ENCODE measurements at regions not wholly inside any gene's neighbourhood (a gene's known extent, or its start where the extent isn't known, plus 50 kb on each side); places are given as distances from the start of the nearest gene placed in this dataset.

- Histone ChIP-seq H3K4me1 (ENCODE audit: insufficient read depth) (no peaks in the 10 kb centered on the region), H3K79me2 (peaks cover 89% of the 10 kb centered on the region), H3K4me2 (no peak overlapping the region), H3K27me3 (no peaks in the 10 kb centered on the region), H4K20me1 (ENCODE audit: insufficient read depth, poor library complexity, severe bottlenecking) (peaks cover 55% of the 10 kb centered on the region), H3K27ac (no peak overlapping the region), H2AFZ (no peak overlapping the region), H3K4me3 (no peak overlapping the region), H3K9me3 (ENCODE audit: low read depth) (no peaks in the 10 kb centered on the region), H3K36me3 (replicated peaks; ENCODE audit: insufficient read depth, low read depth) (no peaks in the 10 kb centered on the region), H3K9me2 (replicated peaks; ENCODE audit: insufficient read depth) (no peaks in the 10 kb centered on the region)
- 83% methylated on average over 1 of the region's 1 CpG for WGBS (ENCODE audit: low lambda C conversion rate, missing lambda C conversion rate)
- TF ChIP-seq, protein P1, sequence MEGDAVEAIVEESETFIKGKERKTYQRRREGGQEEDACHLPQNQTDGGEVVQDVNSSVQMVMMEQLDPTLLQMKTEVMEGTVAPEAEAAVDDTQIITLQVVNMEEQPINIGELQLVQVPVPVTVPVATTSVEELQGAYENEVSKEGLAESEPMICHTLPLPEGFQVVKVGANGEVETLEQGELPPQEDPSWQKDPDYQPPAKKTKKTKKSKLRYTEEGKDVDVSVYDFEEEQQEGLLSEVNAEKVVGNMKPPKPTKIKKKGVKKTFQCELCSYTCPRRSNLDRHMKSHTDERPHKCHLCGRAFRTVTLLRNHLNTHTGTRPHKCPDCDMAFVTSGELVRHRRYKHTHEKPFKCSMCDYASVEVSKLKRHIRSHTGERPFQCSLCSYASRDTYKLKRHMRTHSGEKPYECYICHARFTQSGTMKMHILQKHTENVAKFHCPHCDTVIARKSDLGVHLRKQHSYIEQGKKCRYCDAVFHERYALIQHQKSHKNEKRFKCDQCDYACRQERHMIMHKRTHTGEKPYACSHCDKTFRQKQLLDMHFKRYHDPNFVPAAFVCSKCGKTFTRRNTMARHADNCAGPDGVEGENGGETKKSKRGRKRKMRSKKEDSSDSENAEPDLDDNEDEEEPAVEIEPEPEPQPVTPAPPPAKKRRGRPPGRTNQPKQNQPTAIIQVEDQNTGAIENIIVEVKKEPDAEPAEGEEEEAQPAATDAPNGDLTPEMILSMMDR (IDR thresholded peaks at IDR 0.05; ENCODE audit: poor library complexity): no peak
- TF ChIP-seq EZH2phosphoT487 (IDR thresholded peaks at IDR 0.05; ENCODE audit: low read depth, severe bottlenecking, unreplicated experiment) (no peak), EZH2 (IDR thresholded peaks at IDR 0.05; ENCODE audit: borderline replicate concordance) (no peak)
- DNase-seq (ENCODE audit: low spot score): no peak
Measured at GRCh38 chr3:110932567-110932966, 139.0 kb upstream of the NECTIN3 start.

- TF ChIP-seq EZH2phosphoT487 (IDR thresholded peaks at IDR 0.05; ENCODE audit: low read depth, severe bottlenecking, unreplicated experiment) (no peak), EZH2 (IDR thresholded peaks at IDR 0.05; ENCODE audit: borderline replicate concordance) (no peak)
- TF ChIP-seq, protein P1 (IDR thresholded peaks at IDR 0.05; ENCODE audit: poor library complexity): no peak
- WGBS (ENCODE audit: low lambda C conversion rate, missing lambda C conversion rate): 58% methylated on average over 4 of the region's 4 CpGs
- no peaks in the 10 kb centered on the region for H3K4me1 ChIP-seq (ENCODE audit: insufficient read depth)
- no peak overlapping the region for H3K4me3 ChIP-seq
- no peak for DNase-seq (ENCODE audit: low spot score)
- no peaks in the 10 kb centered on the region for H3K36me3 ChIP-seq (replicated peaks; ENCODE audit: insufficient read depth, low read depth)
- no peak overlapping the region for H3K4me2 ChIP-seq
- H4K20me1 ChIP-seq (ENCODE audit: insufficient read depth, poor library complexity, severe bottlenecking): peaks cover 62% of the 10 kb centered on the region
- H3K9me2 ChIP-seq (replicated peaks; ENCODE audit: insufficient read depth): no peaks in the 10 kb centered on the region
- H3K79me2 ChIP-seq: peaks cover 91% of the 10 kb centered on the region
- no peaks in the 10 kb centered on the region for H3K27me3 ChIP-seq
- no peak overlapping the region for H3K27ac ChIP-seq
- no peaks in the 10 kb centered on the region for H3K9me3 ChIP-seq (ENCODE audit: low read depth)
- H2AFZ ChIP-seq: no peak overlapping the region
Measured at GRCh38 chr3:110933821-110934426, 137.7 kb upstream of the NECTIN3 start.

DNA sequence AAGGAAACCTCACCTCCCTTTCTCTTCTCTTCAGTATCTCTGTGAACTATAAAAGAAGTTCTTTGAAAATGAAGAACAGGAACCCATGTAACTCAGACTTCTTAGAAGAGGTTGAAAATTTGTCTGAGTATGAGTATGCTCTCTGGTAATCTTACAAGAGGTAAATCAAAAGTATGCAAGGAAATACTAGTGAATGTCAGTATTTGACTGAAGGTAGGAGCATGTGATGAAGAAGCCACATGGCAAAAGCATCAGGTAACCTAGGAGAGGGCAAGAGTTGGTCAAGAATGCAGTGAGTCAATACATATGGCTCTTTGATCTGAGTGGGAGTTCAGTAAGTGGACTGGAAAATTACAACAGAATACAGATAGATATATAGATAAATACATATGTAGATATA lies 133.0 kb upstream of the NECTIN3 start:
- Histone ChIP-seq H3K4me1 (ENCODE audit: insufficient read depth) (peaks cover 4% of the 10 kb centered on the region), H3K27me3 (no peaks in the 10 kb centered on the region), H3K36me3 (replicated peaks; ENCODE audit: insufficient read depth, low read depth) (no peaks in the 10 kb centered on the region), H3K27ac (no peak overlapping the region), H3K4me2 (no peak overlapping the region), H3K4me3 (no peak overlapping the region), H2AFZ (no peak overlapping the region), H3K9me3 (ENCODE audit: low read depth) (no peaks in the 10 kb centered on the region), H3K9me2 (replicated peaks; ENCODE audit: insufficient read depth) (no peaks in the 10 kb centered on the region), H4K20me1 (ENCODE audit: insufficient read depth, poor library complexity, severe bottlenecking) (peaks cover 69% of the 10 kb centered on the region), H3K79me2 (peaks cover 97% of the 10 kb centered on the region)
- TF ChIP-seq EZH2 (IDR thresholded peaks at IDR 0.05; ENCODE audit: borderline replicate concordance): no peak
- no peak for TF ChIP-seq EZH2phosphoT487 (IDR thresholded peaks at IDR 0.05; ENCODE audit: low read depth, severe bottlenecking, unreplicated experiment)
- TF ChIP-seq, protein P1 (IDR thresholded peaks at IDR 0.05; ENCODE audit: poor library complexity): no peak
- no peak for DNase-seq (ENCODE audit: low spot score)
